ENCODE measurements at regions not wholly inside any gene's neighbourhood (a gene's known extent, or its start where the extent isn't known, plus 50 kb on each side); places are given as distances from the start of the nearest gene placed in this dataset.

DNA sequence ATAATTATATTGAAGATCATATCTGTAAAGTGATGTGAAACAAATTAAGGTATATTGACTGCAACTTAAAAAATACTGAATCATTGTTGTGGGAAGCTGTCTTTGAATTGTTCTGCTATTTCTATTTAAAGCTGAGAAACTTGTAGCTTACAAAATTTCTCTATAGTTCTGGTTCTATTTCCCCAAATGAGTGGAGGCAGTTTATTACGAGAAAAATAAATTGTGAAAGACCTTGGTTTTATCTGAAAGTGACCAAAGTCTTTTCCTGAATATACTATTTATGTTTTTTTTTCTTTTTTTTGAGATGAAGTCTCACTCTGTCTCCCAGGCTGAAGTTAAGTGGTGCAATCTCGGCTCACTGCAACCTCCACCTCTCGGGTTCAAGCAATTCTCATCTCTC is 165.4 kb downstream of the SH3BGRL start:
- TF ChIP-seq, protein P1, sequence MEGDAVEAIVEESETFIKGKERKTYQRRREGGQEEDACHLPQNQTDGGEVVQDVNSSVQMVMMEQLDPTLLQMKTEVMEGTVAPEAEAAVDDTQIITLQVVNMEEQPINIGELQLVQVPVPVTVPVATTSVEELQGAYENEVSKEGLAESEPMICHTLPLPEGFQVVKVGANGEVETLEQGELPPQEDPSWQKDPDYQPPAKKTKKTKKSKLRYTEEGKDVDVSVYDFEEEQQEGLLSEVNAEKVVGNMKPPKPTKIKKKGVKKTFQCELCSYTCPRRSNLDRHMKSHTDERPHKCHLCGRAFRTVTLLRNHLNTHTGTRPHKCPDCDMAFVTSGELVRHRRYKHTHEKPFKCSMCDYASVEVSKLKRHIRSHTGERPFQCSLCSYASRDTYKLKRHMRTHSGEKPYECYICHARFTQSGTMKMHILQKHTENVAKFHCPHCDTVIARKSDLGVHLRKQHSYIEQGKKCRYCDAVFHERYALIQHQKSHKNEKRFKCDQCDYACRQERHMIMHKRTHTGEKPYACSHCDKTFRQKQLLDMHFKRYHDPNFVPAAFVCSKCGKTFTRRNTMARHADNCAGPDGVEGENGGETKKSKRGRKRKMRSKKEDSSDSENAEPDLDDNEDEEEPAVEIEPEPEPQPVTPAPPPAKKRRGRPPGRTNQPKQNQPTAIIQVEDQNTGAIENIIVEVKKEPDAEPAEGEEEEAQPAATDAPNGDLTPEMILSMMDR (IDR thresholded peaks at IDR 0.05): no peak
- no peak for TF ChIP-seq POLR2AphosphoS5 (IDR thresholded peaks at IDR 0.05)
- TF ChIP-seq EP300 (IDR thresholded peaks at IDR 0.05): no peak

Data from gastroesophageal sphincter (tissue), 3 donors.